ENCODE measurements at regions not wholly inside any gene's neighbourhood (a gene's known extent, or its start where the extent isn't known, plus 50 kb on each side); places are given as distances from the start of the nearest gene placed in this dataset.
"Not testable (repeated sequence)": the region's sequence is repeated elsewhere in the genome, so short reads cannot be mapped to it uniquely, and the experiment has no call there.

- DNase-seq (ENCODE audit: low read depth), result no peak
Measured at GRCh38 chr4:81600520-81601357, 129.0 kb upstream of the RASGEF1B start.

DNA sequence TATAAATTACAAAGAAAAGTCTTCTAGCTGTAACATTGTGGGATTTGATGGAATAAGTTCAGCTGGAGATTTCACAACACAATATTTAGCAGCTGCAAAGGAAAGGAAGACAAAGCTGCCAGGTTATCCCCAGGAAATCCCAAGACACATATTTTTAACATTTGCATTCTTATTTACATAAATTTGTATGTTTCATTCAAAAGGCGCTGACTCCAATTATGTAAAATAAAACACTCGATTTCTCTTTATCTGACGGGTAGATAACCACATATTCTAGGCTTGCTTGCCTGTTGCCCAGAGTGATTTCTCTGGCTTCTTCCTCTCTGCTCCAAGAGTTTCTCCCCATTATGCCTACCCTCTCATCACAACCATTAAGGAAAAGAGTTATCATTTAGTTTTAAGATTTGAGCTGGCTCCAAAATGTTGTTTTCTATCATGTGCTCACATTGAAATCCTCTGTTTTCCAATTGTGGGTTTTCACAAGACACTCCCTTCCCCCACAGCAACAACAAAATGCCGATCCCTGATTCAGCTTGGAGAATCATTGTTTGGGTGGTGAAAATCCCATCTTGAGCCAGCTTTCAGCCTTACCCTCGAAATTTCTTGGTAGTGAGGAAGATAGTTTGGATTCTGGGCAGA lies 128.2 kb upstream of the RASGEF1B start:
- DNase-seq (ENCODE audit: low read depth), result no peak

- DNase-seq (ENCODE audit: low read depth), result no peak
Measured at GRCh38 chr4:81595798-81596610, 124.3 kb upstream of the RASGEF1B start.

- DNase-seq (ENCODE audit: low read depth), result no peak
Measured at GRCh38 chr4:81595287-81595686, 123.6 kb upstream of the RASGEF1B start.

GRCh38 chr4:81594490-81595159 lies 122.9 kb upstream of the RASGEF1B start:
- no peak for DNase-seq (ENCODE audit: low read depth)

DNA sequence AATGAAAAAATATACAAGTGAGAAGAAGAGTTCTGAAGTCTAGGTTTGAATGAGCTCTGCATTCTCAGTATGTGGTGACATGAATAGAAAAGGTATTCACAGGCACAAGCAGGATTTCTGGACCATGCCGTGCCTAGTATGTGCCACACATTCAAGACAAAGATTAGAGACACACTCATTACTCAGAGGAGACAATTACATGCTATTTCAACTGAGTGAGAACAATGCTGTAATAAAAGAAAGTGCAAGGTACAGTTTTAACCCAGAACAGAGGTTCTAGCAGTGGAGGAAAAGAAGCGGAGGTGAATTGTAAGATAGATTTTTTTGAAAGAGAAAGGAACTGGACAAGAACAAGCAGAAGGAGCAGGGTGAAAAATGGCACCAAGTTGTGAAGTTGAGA lies 121.0 kb upstream of the RASGEF1B start:
- no peak for DNase-seq (ENCODE audit: low read depth)

DNA sequence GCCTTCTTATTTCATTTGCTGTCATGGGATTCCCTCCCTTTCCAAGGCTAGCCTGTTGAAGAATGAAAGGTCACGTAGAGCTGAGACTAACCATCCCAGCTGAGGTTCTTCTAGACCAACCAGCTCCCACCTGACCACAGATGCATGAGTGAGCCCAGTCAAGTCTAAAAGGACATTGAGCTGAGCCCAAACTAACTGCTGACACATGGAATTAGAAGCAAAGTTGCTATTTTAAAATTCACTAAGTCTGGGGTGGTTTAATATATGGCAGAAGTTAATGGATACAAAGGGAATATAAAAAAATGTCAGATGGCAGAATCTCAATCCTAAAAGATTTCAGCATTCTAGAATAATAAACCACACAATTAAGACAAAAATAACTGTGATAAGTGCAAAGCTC lies 118.9 kb upstream of the RASGEF1B start:
- DNase-seq (ENCODE audit: low read depth), result no peak

DNA sequence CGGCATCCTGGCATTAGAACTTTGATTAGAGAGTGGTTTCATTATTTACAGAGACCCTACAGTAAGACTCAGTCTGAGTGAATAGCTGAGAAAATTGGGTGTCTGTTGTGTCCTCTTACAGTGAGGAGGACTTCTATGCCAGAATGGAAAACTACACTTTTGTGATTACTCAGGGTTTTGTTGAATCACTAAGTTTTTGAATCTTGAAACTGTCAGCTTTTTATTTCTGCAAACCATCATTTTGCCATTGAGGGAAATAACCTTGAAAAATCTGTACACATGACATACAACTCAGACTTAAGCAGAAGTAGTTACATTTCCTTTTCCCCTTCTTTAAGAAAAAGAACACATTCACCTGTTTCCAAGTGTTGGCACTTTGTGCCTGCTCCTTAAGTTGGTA lies 117.6 kb upstream of the RASGEF1B start:
- no peak for DNase-seq (ENCODE audit: low read depth)

DNA sequence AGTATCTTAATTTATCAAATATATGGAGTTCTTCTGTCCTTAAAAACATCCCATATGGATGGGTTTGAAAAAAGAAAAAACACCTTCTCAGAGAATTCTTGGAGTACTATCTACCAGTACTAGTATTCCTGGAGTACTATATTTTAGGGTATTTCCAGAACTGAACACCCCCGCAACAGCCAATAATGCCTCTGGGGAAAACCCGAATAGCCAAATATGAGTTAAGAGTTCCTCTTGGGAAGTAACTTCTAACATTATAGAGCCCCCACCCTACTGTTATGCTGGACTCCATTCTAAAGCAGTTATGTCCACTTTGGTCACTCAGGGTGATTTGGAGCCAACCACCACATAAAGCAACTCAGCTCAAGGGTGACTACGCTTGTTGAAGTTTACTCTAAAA lies 115.0 kb upstream of the RASGEF1B start:
- DNase-seq (ENCODE audit: low read depth), result no peak

- not testable (repeated sequence) for DNase-seq (ENCODE audit: low read depth)
Measured at GRCh38 chr4:81580994-81581374, 109.3 kb upstream of the RASGEF1B start.

DNA sequence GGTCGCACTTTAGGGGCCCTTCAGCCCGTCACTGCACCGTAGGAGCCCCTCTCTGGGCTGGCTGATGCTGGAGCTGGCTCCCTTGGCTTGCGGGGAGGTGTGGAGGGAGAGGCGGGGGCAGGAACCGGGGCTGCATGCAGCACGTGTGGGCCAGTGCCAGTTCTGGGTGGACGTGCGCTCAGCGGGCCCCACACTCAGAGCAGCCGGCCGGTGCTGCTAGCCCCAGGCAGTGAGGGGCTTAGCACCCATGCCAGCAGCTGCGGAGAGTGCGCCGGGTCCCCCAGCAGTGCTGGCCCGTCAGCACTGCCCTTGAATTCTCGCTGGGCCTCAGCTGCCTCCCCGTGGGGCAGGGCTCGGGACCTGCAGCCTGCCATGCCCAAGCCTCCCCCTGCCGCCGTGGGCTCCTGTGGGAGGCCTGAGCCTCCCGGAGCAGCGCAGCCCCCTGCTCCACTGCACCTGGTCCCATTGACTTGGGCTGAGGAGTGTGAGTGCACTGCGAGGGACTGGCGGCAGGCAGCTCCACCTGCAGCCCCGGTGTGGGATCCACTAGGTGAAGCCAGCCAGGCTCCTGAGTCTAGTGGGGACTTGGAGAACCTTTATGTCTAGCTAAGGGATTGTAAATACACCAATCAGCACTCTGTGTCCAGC lies 108.8 kb upstream of the RASGEF1B start:
- DNase-seq (ENCODE audit: low read depth), result no peak

DNA sequence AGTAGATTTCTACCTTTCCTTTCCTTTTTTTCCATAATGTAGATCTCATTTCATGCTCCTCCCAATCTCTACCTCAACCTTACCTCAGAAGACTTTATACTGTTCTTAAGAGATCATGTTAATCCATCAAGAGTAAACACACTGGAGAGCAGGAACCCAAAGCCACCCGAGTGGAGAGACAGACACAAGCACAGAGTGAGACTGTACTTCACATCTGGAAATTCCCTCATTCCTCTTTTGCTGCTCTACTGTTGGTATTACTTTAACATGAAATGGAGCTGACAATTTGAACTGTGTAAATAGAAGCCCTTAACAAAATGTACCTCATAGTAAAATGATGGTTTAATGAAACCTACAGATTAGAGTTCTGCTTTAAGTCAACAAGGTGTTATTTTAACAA lies 105.7 kb upstream of the RASGEF1B start:
- no peak for DNase-seq (ENCODE audit: low read depth)

DNA sequence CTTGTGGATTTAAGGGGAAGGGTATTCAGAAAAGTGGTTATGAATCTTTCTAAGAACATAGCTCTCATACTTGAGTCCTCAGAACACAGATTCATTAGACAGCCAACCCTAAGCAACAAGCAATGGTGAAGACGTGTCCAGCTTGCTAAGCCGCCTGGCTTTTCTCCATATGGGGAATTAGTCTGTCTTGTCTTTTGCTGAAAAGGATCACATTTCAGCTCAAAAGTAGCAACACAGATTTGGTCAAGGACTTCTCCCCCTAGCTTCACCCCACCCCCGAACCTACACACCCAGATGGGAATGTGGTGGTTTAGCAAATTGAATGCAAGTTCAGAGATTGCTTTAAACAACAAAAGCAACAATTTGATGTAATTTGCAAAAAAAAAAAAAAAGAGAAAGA lies 103.3 kb upstream of the RASGEF1B start:
- no peak for DNase-seq (ENCODE audit: low read depth)

DNA sequence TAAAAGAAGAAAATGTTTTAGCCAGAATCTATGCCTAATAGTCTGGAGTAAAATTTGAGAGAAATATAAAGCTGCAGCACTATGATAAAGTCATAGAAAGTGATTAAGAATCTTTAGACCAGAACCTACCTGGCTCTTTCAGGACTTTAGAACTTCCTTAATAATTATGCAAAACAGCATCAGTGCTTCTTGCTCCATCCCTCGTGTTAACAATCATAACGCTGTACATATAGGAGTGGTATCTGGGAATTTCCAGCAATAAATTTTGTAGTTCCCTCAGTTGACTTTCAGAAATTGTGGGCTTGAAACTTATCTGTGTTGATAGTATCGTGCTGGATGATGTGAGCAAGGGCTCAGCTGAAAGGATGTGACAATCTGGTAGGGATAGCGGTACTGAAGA lies 102.1 kb upstream of the RASGEF1B start:
- no peak for DNase-seq (ENCODE audit: low read depth)

DNA sequence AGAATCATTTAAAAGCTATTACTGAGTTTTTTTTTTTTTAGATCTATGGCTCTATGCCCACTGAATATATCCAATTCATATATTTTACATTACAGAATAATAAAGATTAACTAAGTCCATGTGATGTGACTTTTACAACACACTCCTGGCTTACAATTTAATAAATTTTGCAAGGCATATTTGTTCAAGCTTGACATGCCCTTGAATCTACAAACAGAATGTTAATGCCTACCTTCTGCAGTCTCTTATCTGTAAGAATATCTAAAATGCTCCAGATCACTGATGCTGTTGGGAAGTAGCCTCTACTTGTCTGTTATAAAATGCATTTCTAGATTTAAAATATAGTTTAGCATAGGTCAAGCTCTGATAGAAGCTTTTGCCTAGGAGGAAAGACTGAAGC lies 100.7 kb upstream of the RASGEF1B start:
- no peak for DNase-seq (ENCODE audit: low read depth)

DNA sequence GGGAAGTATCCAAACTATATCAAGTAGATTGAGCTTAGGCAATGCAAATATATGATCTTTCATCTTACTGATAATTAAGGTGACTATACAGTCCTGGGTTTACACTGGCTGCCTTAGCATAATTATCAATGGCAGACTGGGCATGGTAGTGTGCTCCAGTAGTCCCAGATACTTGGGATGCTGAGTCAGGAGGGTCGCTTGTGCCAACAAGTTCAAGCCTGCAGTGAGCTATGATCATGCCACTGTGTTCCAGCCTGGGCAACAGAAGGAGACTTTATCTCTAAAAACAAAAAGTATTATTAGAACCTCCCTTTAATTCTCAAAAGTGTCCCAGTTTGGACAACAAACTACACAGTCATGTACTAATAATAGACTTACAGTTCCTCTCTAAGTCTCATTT lies 99.4 kb upstream of the RASGEF1B start:
- DNase-seq (ENCODE audit: low read depth), result no peak

DNA sequence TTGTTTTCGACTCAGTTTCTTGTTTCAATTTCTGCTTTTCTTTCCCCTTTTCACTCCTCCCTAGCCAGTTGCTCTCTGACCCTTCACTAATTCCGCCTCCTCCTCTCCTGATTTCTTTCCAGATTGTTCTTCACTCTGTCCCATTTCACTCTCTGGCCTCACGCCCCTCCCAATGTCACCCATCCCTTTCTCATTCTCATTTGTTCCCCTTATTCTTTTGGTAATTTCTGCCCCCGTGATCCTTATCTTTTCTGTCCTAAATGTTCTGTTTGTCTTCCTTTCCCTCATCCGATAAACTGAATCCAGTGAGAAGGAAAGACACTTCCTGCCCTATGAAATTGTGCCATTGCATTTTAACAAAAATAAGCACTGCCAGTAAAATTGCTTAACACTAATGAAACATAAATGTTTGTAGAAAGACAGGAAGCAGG lies 94.5 kb upstream of the RASGEF1B start:
- DNase-seq (ENCODE audit: low read depth), result no peak

DNA sequence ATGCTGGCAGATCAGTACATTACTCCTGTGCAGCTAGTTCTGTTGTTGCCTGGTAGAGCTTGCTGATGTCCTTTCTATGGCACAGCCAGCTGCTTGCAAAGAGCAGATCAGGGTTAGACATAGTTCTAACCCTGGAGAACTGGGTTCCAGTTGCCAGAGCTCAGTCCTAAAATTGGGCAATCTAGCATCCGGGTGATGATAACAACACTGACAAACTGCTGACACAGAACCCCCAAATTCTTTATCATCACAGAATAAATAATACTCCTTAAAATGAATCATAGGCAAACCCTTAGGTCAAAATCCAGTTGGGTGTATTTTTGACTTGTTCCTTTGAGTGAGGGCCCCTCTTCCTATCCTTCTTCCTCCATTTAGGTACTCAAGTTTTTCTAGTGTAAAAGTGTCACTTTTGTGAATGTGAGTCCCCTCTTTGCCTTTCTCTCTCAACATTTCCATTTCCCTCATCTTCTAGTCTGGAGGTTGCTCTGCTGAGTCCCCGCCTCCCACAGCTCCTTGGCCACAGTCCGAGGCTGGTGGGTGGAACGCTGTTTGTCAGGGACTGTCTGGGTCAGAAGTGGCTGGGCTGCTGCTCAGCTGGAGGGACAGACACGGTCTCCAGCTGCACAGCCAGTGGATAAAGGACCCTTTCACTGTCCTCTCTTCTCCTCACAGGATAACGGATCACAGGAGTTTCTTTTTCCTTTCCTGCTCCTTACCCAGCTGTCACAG lies 93.6 kb upstream of the RASGEF1B start:
- no peak for DNase-seq (ENCODE audit: low read depth)

- DNase-seq (ENCODE audit: low read depth), result no peak
Measured at GRCh38 chr4:81564025-81564424, 92.3 kb upstream of the RASGEF1B start.

DNA sequence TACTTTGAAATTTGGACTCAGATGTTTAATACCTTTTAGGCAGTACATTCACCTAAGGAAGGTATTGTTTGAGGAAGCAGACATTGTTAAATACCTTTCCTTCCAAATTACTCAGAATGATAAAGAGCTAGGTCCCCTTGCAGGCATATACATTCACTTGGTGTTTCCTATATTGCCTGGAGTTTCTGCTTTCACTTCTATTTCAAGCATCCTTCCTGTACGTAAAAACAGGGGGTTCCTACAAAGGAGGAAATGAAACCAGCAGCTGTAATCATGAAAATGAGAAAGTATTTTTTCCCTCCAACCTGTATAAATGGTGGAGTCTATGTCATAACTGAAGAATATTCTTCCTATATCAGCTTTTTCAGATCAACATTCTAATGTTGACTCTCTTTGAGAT lies 90.4 kb upstream of the RASGEF1B start:
- DNase-seq (ENCODE audit: low read depth), result no peak

DNA sequence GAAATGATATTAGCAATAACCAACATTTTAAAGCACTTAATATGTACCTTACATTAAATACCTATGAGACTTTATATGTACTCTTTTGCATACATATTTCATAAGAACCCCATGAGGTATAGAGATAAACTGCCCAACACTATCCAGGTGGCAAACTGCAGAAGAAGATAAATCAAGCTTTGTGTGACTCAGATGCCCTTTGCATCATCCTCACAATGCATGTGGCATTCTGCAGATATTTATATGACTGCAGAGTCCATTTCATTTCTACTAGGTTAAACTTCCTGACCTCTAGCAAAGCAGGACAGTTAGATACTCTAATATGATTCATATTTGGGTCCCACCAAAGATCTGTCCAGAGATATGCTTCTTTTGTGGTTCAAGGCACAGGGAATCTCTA lies 85.6 kb upstream of the RASGEF1B start:
- no peak for DNase-seq (ENCODE audit: low read depth)

Data from LHCN-M2 (cell line).